ENCODE measurements at regions not wholly inside any gene's neighbourhood (a gene's known extent, or its start where the extent isn't known, plus 50 kb on each side); places are given as distances from the start of the nearest gene placed in this dataset.

DNA sequence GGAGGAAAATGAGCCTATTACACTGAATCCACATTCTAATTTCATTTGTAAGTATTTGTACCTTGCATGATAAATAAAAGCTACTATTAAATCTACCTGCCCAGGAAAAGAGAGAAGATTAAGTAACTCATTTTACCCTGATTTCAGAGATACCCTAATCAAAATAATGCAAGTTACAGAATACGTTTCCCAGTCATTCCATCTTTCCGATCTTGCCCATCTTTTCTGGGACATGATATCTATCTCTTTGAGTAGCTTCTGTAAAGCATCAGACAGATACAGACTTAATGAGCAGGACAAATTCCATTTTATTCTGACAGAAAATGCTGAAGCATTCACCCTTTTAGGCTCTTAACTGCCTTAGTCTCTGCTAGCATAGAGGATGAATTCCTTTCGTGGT, 56.6 kb downstream of the SPRY2 start:
- H3K36me3 ChIP-seq (ENCODE audit: low read length), result no peaks in the 10 kb centered on the region
- no peaks in the 10 kb centered on the region for H3K27me3 ChIP-seq (ENCODE audit: low read length)
- H3K9ac ChIP-seq (ENCODE audit: low read length), result no peak overlapping the region
- no peaks in the 10 kb centered on the region for H3F3A ChIP-seq (ENCODE audit: insufficient read depth)
- H3K27ac ChIP-seq (ENCODE audit: low read depth, low read length), result no peak overlapping the region
- H3K4me3 ChIP-seq (ENCODE audit: insufficient read depth, low read length, poor library complexity, severe bottlenecking), result no peak overlapping the region
- no peak for TF ChIP-seq EZH2phosphoT487 (conservative IDR thresholded peaks at IDR 0.05; ENCODE audit: low read length)
- TF ChIP-seq, protein P1, sequence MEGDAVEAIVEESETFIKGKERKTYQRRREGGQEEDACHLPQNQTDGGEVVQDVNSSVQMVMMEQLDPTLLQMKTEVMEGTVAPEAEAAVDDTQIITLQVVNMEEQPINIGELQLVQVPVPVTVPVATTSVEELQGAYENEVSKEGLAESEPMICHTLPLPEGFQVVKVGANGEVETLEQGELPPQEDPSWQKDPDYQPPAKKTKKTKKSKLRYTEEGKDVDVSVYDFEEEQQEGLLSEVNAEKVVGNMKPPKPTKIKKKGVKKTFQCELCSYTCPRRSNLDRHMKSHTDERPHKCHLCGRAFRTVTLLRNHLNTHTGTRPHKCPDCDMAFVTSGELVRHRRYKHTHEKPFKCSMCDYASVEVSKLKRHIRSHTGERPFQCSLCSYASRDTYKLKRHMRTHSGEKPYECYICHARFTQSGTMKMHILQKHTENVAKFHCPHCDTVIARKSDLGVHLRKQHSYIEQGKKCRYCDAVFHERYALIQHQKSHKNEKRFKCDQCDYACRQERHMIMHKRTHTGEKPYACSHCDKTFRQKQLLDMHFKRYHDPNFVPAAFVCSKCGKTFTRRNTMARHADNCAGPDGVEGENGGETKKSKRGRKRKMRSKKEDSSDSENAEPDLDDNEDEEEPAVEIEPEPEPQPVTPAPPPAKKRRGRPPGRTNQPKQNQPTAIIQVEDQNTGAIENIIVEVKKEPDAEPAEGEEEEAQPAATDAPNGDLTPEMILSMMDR (IDR thresholded peaks at IDR 0.05; ENCODE audit: insufficient read depth, low read length, poor library complexity, severe bottlenecking), result no peak
- no peaks in the 10 kb centered on the region for H3K79me2 ChIP-seq (ENCODE audit: insufficient read depth, low read length)
- H3K4me2 ChIP-seq (ENCODE audit: low read depth, low read length, poor library complexity, severe bottlenecking), result no peak overlapping the region
- H3K9me2 ChIP-seq (replicated peaks; ENCODE audit: insufficient read depth, low read length), result no peaks in the 10 kb centered on the region
- no peaks in the 10 kb centered on the region for H4K20me1 ChIP-seq (ENCODE audit: low read depth, low read length)
- no peak overlapping the region for H2AFZ ChIP-seq (ENCODE audit: low read depth, low read length, severe bottlenecking)
- H3K9me3 ChIP-seq (ENCODE audit: insufficient read depth, low read length), result no peaks in the 10 kb centered on the region

DNA sequence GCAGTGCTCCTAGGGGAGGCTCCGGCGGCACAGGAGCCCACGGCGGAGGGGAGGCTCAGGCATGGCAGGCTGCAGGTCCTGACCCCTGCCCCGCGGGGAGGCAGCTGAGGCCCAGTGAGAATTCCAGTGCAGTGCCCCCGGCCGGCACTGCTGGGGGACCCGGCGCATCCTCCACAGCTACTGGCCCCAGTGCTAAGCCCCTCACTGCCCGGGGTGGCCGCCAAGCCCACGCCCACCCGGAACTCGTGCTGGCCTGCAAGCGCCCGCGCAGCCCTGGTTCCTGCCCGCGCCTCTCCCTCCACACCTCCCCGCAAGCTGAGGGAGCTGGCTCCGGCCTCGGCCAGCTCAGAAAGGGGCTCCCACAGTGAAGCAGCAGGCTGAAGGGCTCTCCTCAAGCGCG, 62.2 kb downstream of the SPRY2 start:
- Histone ChIP-seq H2AFZ (ENCODE audit: low read depth, low read length, severe bottlenecking) (no peak overlapping the region), H3K27ac (ENCODE audit: low read depth, low read length) (no peak overlapping the region), H3K9me3 (ENCODE audit: insufficient read depth, low read length) (no peaks in the 10 kb centered on the region; the same call in 1 of the 2 replicates), H3K79me2 (ENCODE audit: insufficient read depth, low read length) (no peaks in the 10 kb centered on the region), H3K4me3 (ENCODE audit: insufficient read depth, low read length, poor library complexity, severe bottlenecking) (no peak overlapping the region), H4K20me1 (ENCODE audit: low read depth, low read length) (no peaks in the 10 kb centered on the region), H3K9me2 (replicated peaks; ENCODE audit: insufficient read depth, low read length) (no peaks in the 10 kb centered on the region), H3K4me2 (ENCODE audit: low read depth, low read length, poor library complexity, severe bottlenecking) (no peak overlapping the region), H3K36me3 (ENCODE audit: low read length) (no peaks in the 10 kb centered on the region), H3K27me3 (ENCODE audit: low read length) (no peaks in the 10 kb centered on the region), H3K9ac (ENCODE audit: low read length) (no peak overlapping the region), H3F3A (ENCODE audit: insufficient read depth) (no peaks in the 10 kb centered on the region)
- TF ChIP-seq, protein P1 (IDR thresholded peaks at IDR 0.05; ENCODE audit: insufficient read depth, low read length, poor library complexity, severe bottlenecking), result no peak
- no peak for TF ChIP-seq EZH2phosphoT487 (conservative IDR thresholded peaks at IDR 0.05; ENCODE audit: low read length)

DNA sequence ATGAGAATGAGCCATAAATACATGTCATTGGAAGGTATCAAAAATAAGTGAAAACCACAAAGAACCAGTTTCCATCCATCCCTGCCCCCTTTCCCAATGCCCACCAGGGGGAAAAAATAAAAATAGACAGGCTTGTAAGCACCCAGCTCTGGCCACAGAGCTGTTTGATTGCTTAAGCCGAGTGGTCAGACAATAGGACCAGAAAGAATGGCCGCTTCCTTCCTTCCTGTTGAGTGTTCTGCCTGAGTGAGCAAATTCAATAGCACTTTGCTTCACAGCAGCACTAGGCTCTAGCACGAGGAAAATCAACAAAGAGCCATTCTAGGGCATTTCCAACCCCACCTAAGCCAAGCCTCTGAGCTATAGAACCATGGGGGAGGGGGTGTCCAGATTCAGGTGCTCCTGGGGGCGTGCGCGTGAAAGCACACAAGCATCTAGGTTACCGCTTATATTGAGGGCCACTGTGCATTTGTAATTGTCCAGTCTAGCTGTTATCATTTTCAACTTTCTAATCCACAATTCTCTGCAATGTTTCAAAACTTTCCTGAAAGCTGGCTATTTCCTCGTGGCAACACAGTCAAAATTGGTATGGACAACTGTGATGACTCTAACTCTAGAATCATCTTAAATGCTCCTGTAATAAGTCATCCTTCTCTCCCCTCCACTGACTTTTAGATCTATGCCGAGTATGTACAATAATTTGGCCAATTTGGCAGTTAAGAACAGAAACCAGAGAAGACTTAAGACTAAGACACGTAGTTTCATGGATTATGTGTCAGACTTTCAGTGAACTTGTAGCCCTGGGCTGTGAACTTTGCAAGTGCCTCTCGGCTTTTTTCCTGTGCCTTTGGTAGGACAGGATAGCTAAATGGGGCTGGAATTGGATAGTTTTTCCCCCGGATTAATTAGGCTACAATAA, 64.3 kb downstream of the SPRY2 start:
- Histone ChIP-seq H2AFZ (ENCODE audit: low read depth, low read length, severe bottlenecking) (no peak overlapping the region), H3K27me3 (ENCODE audit: low read length) (no peaks in the 10 kb centered on the region), H3F3A (ENCODE audit: insufficient read depth) (no peaks in the 10 kb centered on the region), H3K9ac (ENCODE audit: low read length) (no peak overlapping the region), H4K20me1 (ENCODE audit: low read depth, low read length) (no peaks in the 10 kb centered on the region), H3K4me3 (ENCODE audit: insufficient read depth, low read length, poor library complexity, severe bottlenecking) (no peak overlapping the region), H3K9me3 (ENCODE audit: insufficient read depth, low read length) (no peaks in the 10 kb centered on the region; the same call in 1 of the 2 replicates), H3K79me2 (ENCODE audit: insufficient read depth, low read length) (no peaks in the 10 kb centered on the region), H3K9me2 (replicated peaks; ENCODE audit: insufficient read depth, low read length) (no peaks in the 10 kb centered on the region), H3K27ac (ENCODE audit: low read depth, low read length) (no peak overlapping the region), H3K36me3 (ENCODE audit: low read length) (no peaks in the 10 kb centered on the region), H3K4me2 (ENCODE audit: low read depth, low read length, poor library complexity, severe bottlenecking) (no peak overlapping the region)
- TF ChIP-seq, protein P1 (IDR thresholded peaks at IDR 0.05; ENCODE audit: insufficient read depth, low read length, poor library complexity, severe bottlenecking), result no peak
- TF ChIP-seq EZH2phosphoT487 (conservative IDR thresholded peaks at IDR 0.05; ENCODE audit: low read length), result no peak

All from SU-DHL-6 (cell line).